ENCODE measurements at regions not wholly inside any gene's neighbourhood (a gene's known extent, or its start where the extent isn't known, plus 50 kb on each side); places are given as distances from the start of the nearest gene placed in this dataset.

DNA sequence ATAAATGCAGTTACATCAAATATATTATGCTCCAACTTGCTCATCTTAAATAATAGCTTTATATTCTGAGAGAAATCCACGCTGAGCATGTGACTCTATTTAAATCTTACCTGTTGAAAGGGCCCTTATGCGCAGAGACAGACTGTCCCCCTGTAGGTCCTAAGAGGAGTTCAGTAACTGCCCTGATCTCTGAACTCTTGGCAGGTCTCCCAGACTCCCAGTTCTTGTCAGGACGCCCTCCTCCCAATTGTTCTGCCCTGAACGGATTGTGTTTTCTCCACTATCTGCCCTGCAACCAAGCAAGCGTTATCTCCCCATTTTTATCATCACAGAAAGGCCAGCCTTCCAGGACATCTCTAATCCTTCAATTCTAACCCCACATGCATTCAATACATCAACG lies 954.6 kb downstream of the TSN start:
- TF ChIP-seq, protein P1, sequence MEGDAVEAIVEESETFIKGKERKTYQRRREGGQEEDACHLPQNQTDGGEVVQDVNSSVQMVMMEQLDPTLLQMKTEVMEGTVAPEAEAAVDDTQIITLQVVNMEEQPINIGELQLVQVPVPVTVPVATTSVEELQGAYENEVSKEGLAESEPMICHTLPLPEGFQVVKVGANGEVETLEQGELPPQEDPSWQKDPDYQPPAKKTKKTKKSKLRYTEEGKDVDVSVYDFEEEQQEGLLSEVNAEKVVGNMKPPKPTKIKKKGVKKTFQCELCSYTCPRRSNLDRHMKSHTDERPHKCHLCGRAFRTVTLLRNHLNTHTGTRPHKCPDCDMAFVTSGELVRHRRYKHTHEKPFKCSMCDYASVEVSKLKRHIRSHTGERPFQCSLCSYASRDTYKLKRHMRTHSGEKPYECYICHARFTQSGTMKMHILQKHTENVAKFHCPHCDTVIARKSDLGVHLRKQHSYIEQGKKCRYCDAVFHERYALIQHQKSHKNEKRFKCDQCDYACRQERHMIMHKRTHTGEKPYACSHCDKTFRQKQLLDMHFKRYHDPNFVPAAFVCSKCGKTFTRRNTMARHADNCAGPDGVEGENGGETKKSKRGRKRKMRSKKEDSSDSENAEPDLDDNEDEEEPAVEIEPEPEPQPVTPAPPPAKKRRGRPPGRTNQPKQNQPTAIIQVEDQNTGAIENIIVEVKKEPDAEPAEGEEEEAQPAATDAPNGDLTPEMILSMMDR (IDR thresholded peaks at IDR 0.05) = no peak
- no peak for TF ChIP-seq EZH2 (IDR thresholded peaks at IDR 0.05)

Measured in neural progenitor cell (in vitro differentiated cells).